Fibroblast of lung (primary cell): ENCODE measurements at regions not wholly inside any gene's neighbourhood (a gene's known extent, or its start where the extent isn't known, plus 50 kb on each side); places are given as distances from the start of the nearest gene placed in this dataset.

ENCODE experiments used
- DNase-seq, 2 donors: peaks; one replicate each; pipeline versions ENCODE4 v3.0.0 to v3.0.0-alpha.2; 2010; ENCODE audit warnings: low read depth in 2 of 2
- H2AFZ ChIP-seq: 2 replicates; pipeline ENCODE4 v1.5.1; 2012; ENCODE audit warnings: low read length, control low read depth, inconsistent platforms
- H3K27ac ChIP-seq: 2 replicates; pipeline ENCODE4 v1.5.1; 2011; ENCODE audit warnings: low read length, control low read depth; ENCODE audit not compliant: insufficient read depth
- H3K27me3 ChIP-seq: 2 replicates; pipeline ENCODE4 v1.5.1; 2011; ENCODE audit warnings: mild to moderate bottlenecking, low read length; ENCODE audit not compliant: control insufficient read depth, insufficient read depth
- H3K36me3 ChIP-seq: 2 replicates; pipeline ENCODE4 v1.5.1; 2011; ENCODE audit warnings: low read length; ENCODE audit not compliant: control insufficient read depth, insufficient read depth
- H3K4me1 ChIP-seq: 2 replicates; pipeline ENCODE4 v1.5.1; 2011; ENCODE audit warnings: low read length; ENCODE audit not compliant: control insufficient read depth, insufficient read depth; ENCODE audit errors: extremely low read depth
- H3K4me2 ChIP-seq: 2 replicates; pipeline ENCODE4 v1.5.1; 2011; ENCODE audit warnings: low read length, control low read depth; ENCODE audit not compliant: insufficient read depth; ENCODE audit errors: extremely low read depth
- H3K4me3 ChIP-seq, 4 experiments: fragments of 200-600 bp in 1 of 4; sonication (generic) in 1 of 4; replicated peaks in 1 of 4; 2 replicates each; pipeline ENCODE4 v1.5.1; 2011 to 2016; ENCODE audit warnings: low read length in 4 of 4, low read depth in 3 of 4, mild to moderate bottlenecking in 3 of 4, control low read depth in 2 of 4, inconsistent platforms in 1 of 4, mixed read lengths in 1 of 4; ENCODE audit not compliant: insufficient read depth in 1 of 4; ENCODE audit errors: control extremely low read depth in 1 of 4
- H3K79me2 ChIP-seq: 2 replicates; pipeline ENCODE4 v1.5.1; 2012; ENCODE audit warnings: mild to moderate bottlenecking, low read length, inconsistent platforms; ENCODE audit not compliant: control insufficient read depth, insufficient read depth
- H3K9ac ChIP-seq: 2 replicates; pipeline ENCODE4 v1.5.1; 2011; ENCODE audit warnings: mild to moderate bottlenecking, low read length, control low read depth; ENCODE audit not compliant: insufficient read depth
- H3K9me3 ChIP-seq: 2 replicates; pipeline ENCODE4 v1.5.1; 2012; ENCODE audit warnings: low read depth, low read length; ENCODE audit not compliant: control insufficient read depth, insufficient read depth
- H4K20me1 ChIP-seq: 2 replicates; pipeline ENCODE4 v1.5.1; 2011; ENCODE audit warnings: low read length; ENCODE audit not compliant: control insufficient read depth, insufficient read depth; ENCODE audit errors: extremely low read depth
- CTCF ChIP-seq, 2 donors: IDR thresholded peaks in 1 of 2; conservative IDR thresholded peaks in 1 of 2; 1 replicate in 1 of 2; 2 replicates in 1 of 2; pipeline ENCODE4 v1.5.1; 2011 to 2012; ENCODE audit warnings: low read length in 2 of 2, control low read depth in 1 of 2, inconsistent platforms in 1 of 2, low read depth in 1 of 2, mild to moderate bottlenecking in 1 of 2
- EZH2 ChIP-seq: IDR thresholded peaks from 2 replicates; pipeline ENCODE4 v1.5.1; 2012; ENCODE audit warnings: low read length, control low read depth, mild to moderate bottlenecking; ENCODE audit errors: missing control alignments

- no peaks in the 10 kb centered on the region for H3K27me3 ChIP-seq
- H3K4me1 ChIP-seq = no peaks in the 10 kb centered on the region
- H3K79me2 ChIP-seq = no peaks in the 10 kb centered on the region
- no peak overlapping the region for H2AFZ ChIP-seq
- H3K9ac ChIP-seq = no peak overlapping the region
- TF ChIP-seq CTCF (conservative IDR thresholded peaks at IDR 0.05 in 1 of 2, IDR thresholded peaks at IDR 0.05 in 1 of 2; ENCODE audit: low read depth in 1 of 2, low read length in 2 of 2) (no peak), EZH2 (no peak)
- no peaks in the 10 kb centered on the region for H4K20me1 ChIP-seq
- no peaks in the 10 kb centered on the region for H3K36me3 ChIP-seq
- no peak overlapping the region for H3K27ac ChIP-seq
- no peak for DNase-seq
- H3K4me2 ChIP-seq = no peak overlapping the region
- H3K4me3 ChIP-seq = no peak overlapping the region
- no peaks in the 10 kb centered on the region for H3K9me3 ChIP-seq
Measured at GRCh38 chr3:73120710-73121109, 59.3 kb downstream of the EBLN2 start.

- Histone ChIP-seq H3K9me3 (no peaks in the 10 kb centered on the region), H3K4me1 (no peaks in the 10 kb centered on the region), H3K4me2 (no peak overlapping the region), H4K20me1 (no peaks in the 10 kb centered on the region), H3K79me2 (no peaks in the 10 kb centered on the region), H2AFZ (no peak overlapping the region), H3K36me3 (no peaks in the 10 kb centered on the region), H3K27me3 (no peaks in the 10 kb centered on the region), H3K9ac (no peak overlapping the region), H3K4me3 (no peak overlapping the region), H3K27ac (no peak overlapping the region)
- DNase-seq = no peak
- TF ChIP-seq EZH2 (no peak), CTCF (conservative IDR thresholded peaks at IDR 0.05 in 1 of 2, IDR thresholded peaks at IDR 0.05 in 1 of 2; ENCODE audit: low read depth in 1 of 2, low read length in 2 of 2) (no peak)
Measured at GRCh38 chr3:73121669-73122331, 60.3 kb downstream of the EBLN2 start.

- H2AFZ ChIP-seq = no peak overlapping the region
- TF ChIP-seq EZH2 (no peak), CTCF (conservative IDR thresholded peaks at IDR 0.05 in 1 of 2, IDR thresholded peaks at IDR 0.05 in 1 of 2; ENCODE audit: low read depth in 1 of 2, low read length in 2 of 2) (no peak)
Measured at GRCh38 chr3:73134034-73134433, 72.6 kb downstream of the EBLN2 start.

More at GRCh38 chr3:73134034-73134433, 72.6 kb downstream of the EBLN2 start:
- Histone ChIP-seq H3K4me1 (no peaks in the 10 kb centered on the region), H3K9ac (no peak overlapping the region), H3K79me2 (no peaks in the 10 kb centered on the region), H3K4me2 (no peak overlapping the region), H3K27me3 (no peaks in the 10 kb centered on the region), H3K36me3 (no peaks in the 10 kb centered on the region), H3K27ac (no peak overlapping the region), H3K4me3 (no peak overlapping the region), H3K9me3 (no peaks in the 10 kb centered on the region), H4K20me1 (no peaks in the 10 kb centered on the region)
- no peak for DNase-seq
